ENCODE measurements at regions not wholly inside any gene's neighbourhood (a gene's known extent, or its start where the extent isn't known, plus 50 kb on each side); places are given as distances from the start of the nearest gene placed in this dataset.

DNA sequence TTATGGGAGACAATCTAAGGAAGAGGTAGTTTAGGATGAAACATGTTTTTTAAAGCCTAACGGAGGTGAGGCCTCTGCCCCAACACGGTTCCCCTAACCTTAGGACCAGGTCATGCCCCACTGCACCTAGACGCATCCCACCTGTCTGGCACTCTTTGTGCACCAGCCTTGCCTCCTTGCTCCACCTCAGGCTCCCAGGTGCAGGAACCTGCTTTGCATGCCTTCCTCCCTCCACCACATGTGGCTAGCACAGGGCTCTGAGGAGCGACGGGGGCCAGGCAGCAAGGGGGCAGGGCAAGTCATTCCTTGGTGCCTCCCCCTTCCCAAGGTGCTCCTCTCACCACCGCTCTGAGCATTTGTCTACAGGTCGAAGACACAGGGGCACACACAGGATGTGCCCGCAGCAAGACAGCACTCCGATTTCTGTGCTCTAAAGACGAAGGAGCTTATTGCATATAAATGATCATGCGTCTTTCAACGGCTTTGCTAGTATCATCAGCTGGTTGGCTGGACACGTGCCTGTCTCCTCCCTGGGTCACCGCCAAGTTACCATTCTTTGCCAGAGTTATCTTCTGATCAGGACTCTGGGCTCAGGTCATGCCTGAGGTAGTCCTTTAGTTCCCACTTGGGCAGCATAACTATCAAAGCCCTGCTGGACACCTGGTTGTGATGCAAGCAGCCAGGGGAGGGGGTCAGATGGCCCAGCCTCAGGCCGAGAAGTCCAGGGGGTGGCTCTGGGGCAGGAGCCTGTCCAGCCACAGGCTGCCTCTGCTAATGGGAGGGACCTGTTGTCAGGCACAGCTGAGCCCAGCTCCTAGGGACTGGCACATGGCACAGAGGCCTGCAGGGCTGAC, 172.0 kb upstream of the NTM start (continued):
- TF ChIP-seq, protein P1, sequence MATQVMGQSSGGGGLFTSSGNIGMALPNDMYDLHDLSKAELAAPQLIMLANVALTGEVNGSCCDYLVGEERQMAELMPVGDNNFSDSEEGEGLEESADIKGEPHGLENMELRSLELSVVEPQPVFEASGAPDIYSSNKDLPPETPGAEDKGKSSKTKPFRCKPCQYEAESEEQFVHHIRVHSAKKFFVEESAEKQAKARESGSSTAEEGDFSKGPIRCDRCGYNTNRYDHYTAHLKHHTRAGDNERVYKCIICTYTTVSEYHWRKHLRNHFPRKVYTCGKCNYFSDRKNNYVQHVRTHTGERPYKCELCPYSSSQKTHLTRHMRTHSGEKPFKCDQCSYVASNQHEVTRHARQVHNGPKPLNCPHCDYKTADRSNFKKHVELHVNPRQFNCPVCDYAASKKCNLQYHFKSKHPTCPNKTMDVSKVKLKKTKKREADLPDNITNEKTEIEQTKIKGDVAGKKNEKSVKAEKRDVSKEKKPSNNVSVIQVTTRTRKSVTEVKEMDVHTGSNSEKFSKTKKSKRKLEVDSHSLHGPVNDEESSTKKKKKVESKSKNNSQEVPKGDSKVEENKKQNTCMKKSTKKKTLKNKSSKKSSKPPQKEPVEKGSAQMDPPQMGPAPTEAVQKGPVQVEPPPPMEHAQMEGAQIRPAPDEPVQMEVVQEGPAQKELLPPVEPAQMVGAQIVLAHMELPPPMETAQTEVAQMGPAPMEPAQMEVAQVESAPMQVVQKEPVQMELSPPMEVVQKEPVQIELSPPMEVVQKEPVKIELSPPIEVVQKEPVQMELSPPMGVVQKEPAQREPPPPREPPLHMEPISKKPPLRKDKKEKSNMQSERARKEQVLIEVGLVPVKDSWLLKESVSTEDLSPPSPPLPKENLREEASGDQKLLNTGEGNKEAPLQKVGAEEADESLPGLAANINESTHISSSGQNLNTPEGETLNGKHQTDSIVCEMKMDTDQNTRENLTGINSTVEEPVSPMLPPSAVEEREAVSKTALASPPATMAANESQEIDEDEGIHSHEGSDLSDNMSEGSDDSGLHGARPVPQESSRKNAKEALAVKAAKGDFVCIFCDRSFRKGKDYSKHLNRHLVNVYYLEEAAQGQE (IDR thresholded peaks at IDR 0.05; ENCODE audit: low read depth): no peak
- TF ChIP-seq POLR2A (IDR thresholded peaks at IDR 0.05; ENCODE audit: borderline replicate concordance, extremely low read depth, insufficient read depth, insufficient read length) (no peak), EZH2phosphoT487 (IDR thresholded peaks at IDR 0.05; ENCODE audit: borderline replicate concordance) (no peak), SRF (IDR thresholded peaks at IDR 0.05; ENCODE audit: low read depth) (no peak), POLR2AphosphoS5 (IDR thresholded peaks at IDR 0.05; ENCODE audit: low read depth, low read length) (no peak)
- TF ChIP-seq, protein P2, sequence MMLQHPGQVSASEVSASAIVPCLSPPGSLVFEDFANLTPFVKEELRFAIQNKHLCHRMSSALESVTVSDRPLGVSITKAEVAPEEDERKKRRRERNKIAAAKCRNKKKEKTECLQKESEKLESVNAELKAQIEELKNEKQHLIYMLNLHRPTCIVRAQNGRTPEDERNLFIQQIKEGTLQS (IDR thresholded peaks at IDR 0.05): no peak

DNA sequence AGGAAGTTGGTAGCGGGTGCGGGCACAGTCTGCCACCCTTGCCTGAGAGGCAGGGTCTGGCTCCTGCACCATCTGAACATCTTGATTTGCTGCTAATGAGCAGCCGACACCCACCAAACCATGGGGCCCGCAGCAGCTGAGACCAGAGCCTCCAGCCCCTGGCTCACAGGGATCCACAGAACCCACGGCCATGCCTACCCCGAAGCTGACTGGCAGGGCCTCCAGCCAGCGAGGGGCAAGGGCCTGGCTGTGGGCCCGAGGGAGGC, 171.5 kb upstream of the NTM start:
- no TSS peak for BruUV-seq (replicated peaks)
- ChIA-PET RAD21 (ENCODE audit: low non-redundant PET in 1 of 2, low total read pairs in 2 of 2, uncharacterized antibody in 2 of 2, unreplicated experiment in 2 of 2) (no interaction called here), CTCF (no interaction called here), POLR2A (no interaction called here)
- no peak overlapping the region for H3K9ac ChIP-seq (ENCODE audit: low read length)
- intact Hi-C loops (cut with micrococcal nuclease): no loop called here
- no peak for DNase-seq (ENCODE audit: low read depth, low spot score)
- H3K9me2 ChIP-seq (ENCODE audit: insufficient read depth): no peaks in the 10 kb centered on the region
- no peaks in the 10 kb centered on the region for H4K20me1 ChIP-seq (ENCODE audit: insufficient read depth)
- no peak overlapping the region for H3K27ac ChIP-seq (ENCODE audit: low read depth, low read length)
- ATAC-seq: no peak
- H3K79me2 ChIP-seq (ENCODE audit: insufficient read depth, low read length): no peaks in the 10 kb centered on the region
- H3K27me3 ChIP-seq (ENCODE audit: insufficient read depth, low read length): no peaks in the 10 kb centered on the region
- H3K4me1 ChIP-seq (ENCODE audit: control insufficient read depth in 1 of 2, insufficient read depth in 2 of 2, low read length in 2 of 2): no peaks in the 10 kb centered on the region
- no peak overlapping the region for H2AFZ ChIP-seq (ENCODE audit: low read depth, low read length, poor library complexity, severe bottlenecking)
- H3K4me2 ChIP-seq (ENCODE audit: low read length): no peak overlapping the region
- no peaks in the 10 kb centered on the region for H3K36me3 ChIP-seq (ENCODE audit: control insufficient read depth in 1 of 2, insufficient read depth in 2 of 2, low read length in 2 of 2)
- no peak overlapping the region for H3K4me3 ChIP-seq (replicated peaks in 1 of 2; ENCODE audit: low read depth in 1 of 2, low read length in 2 of 2)
- no peak for TF ChIP-seq YY1 (IDR thresholded peaks at IDR 0.05; ENCODE audit: extremely low read depth, insufficient replicate concordance, low read depth, low read length)
- TF ChIP-seq SIN3A (IDR thresholded peaks at IDR 0.05; ENCODE audit: low read depth): no peak
- TF ChIP-seq TCF7L2 (IDR thresholded peaks at IDR 0.05; ENCODE audit: borderline replicate concordance, extremely low read depth, insufficient read depth, insufficient read length): no peak
- TF ChIP-seq FOSL1 (IDR thresholded peaks at IDR 0.05; ENCODE audit: low read depth): no peak
- TF ChIP-seq, protein P2 (IDR thresholded peaks at IDR 0.05): no peak
- no peak for TF ChIP-seq JUND (IDR thresholded peaks at IDR 0.05)
- H3K9me3 ChIP-seq (ENCODE audit: control insufficient read depth in 1 of 2, insufficient read depth in 1 of 2, low read depth in 1 of 2, low read length in 2 of 2): peaks cover 0 to 5% of the 10 kb centered on the region in 2 experiments; a peak in 1 of 4 replicates
